ENCODE measurements at regions not wholly inside any gene's neighbourhood (a gene's known extent, or its start where the extent isn't known, plus 50 kb on each side); places are given as distances from the start of the nearest gene placed in this dataset.

GRCh38 chr17:13085578-13085977 is 67.8 kb upstream of the ELAC2 start:
- intact Hi-C loops (cut with micrococcal nuclease; ENCODE audit: unreplicated experiment), result no loop called here
- Mint-ChIP-seq H3K36me3 (ENCODE audit: insufficient read depth, unreplicated experiment) (no peaks in the 10 kb centered on the region), H3K4me3 (ENCODE audit: unreplicated experiment) (no peak overlapping the region), H3K9me3 (ENCODE audit: unreplicated experiment) (peaks cover 17% of the 10 kb centered on the region), H3K27ac (ENCODE audit: unreplicated experiment) (no peak overlapping the region), H3K27me3 (ENCODE audit: insufficient read depth, unreplicated experiment) (peaks cover 2% of the 10 kb centered on the region), H3K4me1 (ENCODE audit: low read depth, unreplicated experiment) (no peaks in the 10 kb centered on the region)
- TF ChIP-seq, protein P1, sequence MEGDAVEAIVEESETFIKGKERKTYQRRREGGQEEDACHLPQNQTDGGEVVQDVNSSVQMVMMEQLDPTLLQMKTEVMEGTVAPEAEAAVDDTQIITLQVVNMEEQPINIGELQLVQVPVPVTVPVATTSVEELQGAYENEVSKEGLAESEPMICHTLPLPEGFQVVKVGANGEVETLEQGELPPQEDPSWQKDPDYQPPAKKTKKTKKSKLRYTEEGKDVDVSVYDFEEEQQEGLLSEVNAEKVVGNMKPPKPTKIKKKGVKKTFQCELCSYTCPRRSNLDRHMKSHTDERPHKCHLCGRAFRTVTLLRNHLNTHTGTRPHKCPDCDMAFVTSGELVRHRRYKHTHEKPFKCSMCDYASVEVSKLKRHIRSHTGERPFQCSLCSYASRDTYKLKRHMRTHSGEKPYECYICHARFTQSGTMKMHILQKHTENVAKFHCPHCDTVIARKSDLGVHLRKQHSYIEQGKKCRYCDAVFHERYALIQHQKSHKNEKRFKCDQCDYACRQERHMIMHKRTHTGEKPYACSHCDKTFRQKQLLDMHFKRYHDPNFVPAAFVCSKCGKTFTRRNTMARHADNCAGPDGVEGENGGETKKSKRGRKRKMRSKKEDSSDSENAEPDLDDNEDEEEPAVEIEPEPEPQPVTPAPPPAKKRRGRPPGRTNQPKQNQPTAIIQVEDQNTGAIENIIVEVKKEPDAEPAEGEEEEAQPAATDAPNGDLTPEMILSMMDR (IDR thresholded peaks at IDR 0.05; ENCODE audit: insufficient read depth in 1 of 2, low read depth in 1 of 2, low read length in 1 of 2, severe bottlenecking in 1 of 2, unreplicated experiment in 1 of 2), result no peak
- Histone ChIP-seq H3K9me3 (no peaks in the 10 kb centered on the region), H3K4me1 (no peaks in the 10 kb centered on the region), H3K27me3 (replicated peaks; ENCODE audit: control insufficient read depth, insufficient read depth, low read length) (no peaks in the 10 kb centered on the region), H3K36me3 (ENCODE audit: control insufficient read depth, insufficient read depth, low read length) (no peaks in the 10 kb centered on the region), H3K4me3 (ENCODE audit: low read depth, low read length) (no peak overlapping the region)
- CTCF ChIA-PET, result no interaction called here
- POLR2A ChIA-PET, result no interaction called here
- BruUV-seq (replicated peaks), result no TSS peak
- no peak for DNase-seq

- Mint-ChIP-seq H3K9me3 (ENCODE audit: unreplicated experiment) (peaks cover 15% of the 10 kb centered on the region), H3K27me3 (ENCODE audit: insufficient read depth, unreplicated experiment) (peaks cover 2% of the 10 kb centered on the region), H3K27ac (ENCODE audit: unreplicated experiment) (no peak overlapping the region), H3K4me3 (ENCODE audit: unreplicated experiment) (no peak overlapping the region), H3K36me3 (ENCODE audit: insufficient read depth, unreplicated experiment) (no peaks in the 10 kb centered on the region), H3K4me1 (ENCODE audit: low read depth, unreplicated experiment) (no peaks in the 10 kb centered on the region)
- H3K27me3 ChIP-seq (replicated peaks; ENCODE audit: control insufficient read depth, insufficient read depth, low read length), result no peaks in the 10 kb centered on the region
- no peaks in the 10 kb centered on the region for H3K9me3 ChIP-seq
- POLR2A ChIA-PET, result no interaction called here
- DNase-seq, result no peak
- no peak overlapping the region for H3K4me3 ChIP-seq (ENCODE audit: low read depth, low read length)
- no peaks in the 10 kb centered on the region for H3K36me3 ChIP-seq (ENCODE audit: control insufficient read depth, insufficient read depth, low read length)
- intact Hi-C loops (cut with micrococcal nuclease; ENCODE audit: unreplicated experiment), result no loop called here
- no peaks in the 10 kb centered on the region for H3K4me1 ChIP-seq
- no TSS peak for BruUV-seq (replicated peaks)
- TF ChIP-seq, protein P1 (IDR thresholded peaks at IDR 0.05; ENCODE audit: insufficient read depth in 1 of 2, low read depth in 1 of 2, low read length in 1 of 2, severe bottlenecking in 1 of 2, unreplicated experiment in 1 of 2), result no peak
- CTCF ChIA-PET, result no interaction called here
Observed at GRCh38 chr17:13084420-13084819, 66.6 kb upstream of the ELAC2 start.

- Histone ChIP-seq H3K27me3 (replicated peaks; ENCODE audit: control insufficient read depth, insufficient read depth, low read length) (no peaks in the 10 kb centered on the region), H3K4me1 (no peaks in the 10 kb centered on the region), H3K36me3 (ENCODE audit: control insufficient read depth, insufficient read depth, low read length) (no peaks in the 10 kb centered on the region), H3K9me3 (no peaks in the 10 kb centered on the region), H3K4me3 (ENCODE audit: low read depth, low read length) (no peak overlapping the region)
- intact Hi-C loops (cut with micrococcal nuclease; ENCODE audit: unreplicated experiment), result no loop called here
- CTCF ChIA-PET, result no interaction called here
- TF ChIP-seq, protein P1 (IDR thresholded peaks at IDR 0.05; ENCODE audit: insufficient read depth in 1 of 2, low read depth in 1 of 2, low read length in 1 of 2, severe bottlenecking in 1 of 2, unreplicated experiment in 1 of 2), result no peak
- POLR2A ChIA-PET, result no interaction called here
- H3K27ac Mint-ChIP-seq (ENCODE audit: unreplicated experiment), result no peak overlapping the region
- H3K27me3 Mint-ChIP-seq (ENCODE audit: insufficient read depth, unreplicated experiment), result peaks cover 2% of the 10 kb centered on the region
- no peaks in the 10 kb centered on the region for H3K36me3 Mint-ChIP-seq (ENCODE audit: insufficient read depth, unreplicated experiment)
- no peaks in the 10 kb centered on the region for H3K4me1 Mint-ChIP-seq (ENCODE audit: low read depth, unreplicated experiment)
- no peak overlapping the region for H3K4me3 Mint-ChIP-seq (ENCODE audit: unreplicated experiment)
- BruUV-seq (replicated peaks), result no TSS peak
- no peak for DNase-seq
- H3K9me3 Mint-ChIP-seq (ENCODE audit: unreplicated experiment), result peaks cover 15% of the 10 kb centered on the region
Observed at GRCh38 chr17:13078591-13079385, 61.0 kb upstream of the ELAC2 start.
